ENCODE measurements at regions not wholly inside any gene's neighbourhood (a gene's known extent, or its start where the extent isn't known, plus 50 kb on each side); places are given as distances from the start of the nearest gene placed in this dataset.
"Not testable (repeated sequence)": the region's sequence is repeated elsewhere in the genome, so short reads cannot be mapped to it uniquely, and the experiment has no call there.

DNA sequence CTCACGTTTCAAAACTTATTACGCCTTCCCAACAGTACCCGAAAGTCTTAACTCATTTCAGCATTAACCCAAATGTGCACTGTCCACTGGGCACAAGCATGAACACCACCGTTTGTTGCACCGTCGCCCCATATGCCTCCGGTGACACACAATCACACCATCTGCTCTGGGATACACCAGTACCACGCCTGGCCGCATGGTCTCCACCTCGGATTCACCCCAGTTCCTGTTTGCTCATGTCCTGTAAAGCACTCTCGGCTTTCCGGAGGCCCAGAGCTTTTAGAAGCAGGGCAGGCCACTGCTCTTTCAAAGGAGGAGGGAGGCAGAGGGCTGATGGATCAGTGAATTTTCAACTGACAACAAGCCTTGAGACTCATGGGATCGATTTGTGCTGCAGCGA lies 1570.0 kb upstream of the DEFB115 start:
- no peak for DNase-seq (ENCODE audit: low read depth in 2 of 2)

GRCh38 chr20:29689411-29690225 lies 1567.8 kb upstream of the DEFB115 start:
- peak; percentile 11 to 14 for DNase-seq (ENCODE audit: low read depth in 2 of 2)

- no peak for DNase-seq (ENCODE audit: low read depth in 2 of 2)
These were observed 1567.2 kb upstream of the DEFB115 start for GRCh38 chr20:29690274-29690673.

DNA sequence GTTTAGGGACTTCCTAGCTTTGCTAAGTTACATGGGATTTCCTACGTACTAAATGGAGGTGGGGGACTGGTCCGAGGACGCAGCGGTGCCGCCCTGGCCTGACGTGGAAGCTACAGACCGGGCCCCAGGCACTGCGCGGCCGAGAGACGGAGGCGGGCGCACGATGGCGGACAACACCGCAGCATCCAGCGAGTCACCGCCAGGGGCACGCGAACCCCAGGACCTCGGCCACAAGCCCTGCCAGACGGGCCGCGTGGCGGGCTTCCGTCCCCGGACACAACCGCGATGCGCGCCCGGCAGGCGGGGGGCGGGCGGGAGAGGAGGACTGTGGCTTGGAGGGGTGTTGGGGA lies 1516.9 kb upstream of the DEFB115 start:
- no peak for DNase-seq (ENCODE audit: low read depth in 2 of 2)

- DNase-seq (ENCODE audit: low read depth in 2 of 2), result no peak
These were observed 1516.4 kb upstream of the DEFB115 start for GRCh38 chr20:29740951-29741593.

DNA sequence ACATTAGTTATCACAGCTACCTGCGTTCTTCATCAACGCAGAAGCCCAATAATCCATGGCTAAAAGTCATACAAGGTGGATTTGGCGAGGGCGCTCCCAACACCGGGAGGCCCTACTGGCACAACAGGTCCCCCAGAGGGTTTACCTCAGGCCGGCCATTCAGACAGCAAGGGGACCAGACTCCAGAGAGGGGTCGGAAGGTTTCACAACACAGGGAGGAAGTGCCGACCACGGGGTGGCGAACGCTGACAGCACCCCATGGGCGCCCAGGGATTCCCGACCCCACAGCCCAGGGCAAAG lies 1515.9 kb upstream of the DEFB115 start:
- no peak for DNase-seq (ENCODE audit: low read depth in 2 of 2)

GRCh38 chr20:29741894-29742698 lies 1515.4 kb upstream of the DEFB115 start:
- no peak for DNase-seq (ENCODE audit: low read depth in 2 of 2)

- no peak for DNase-seq (ENCODE audit: low read depth in 2 of 2)
These were observed 1514.8 kb upstream of the DEFB115 start for GRCh38 chr20:29742699-29743100.

DNA sequence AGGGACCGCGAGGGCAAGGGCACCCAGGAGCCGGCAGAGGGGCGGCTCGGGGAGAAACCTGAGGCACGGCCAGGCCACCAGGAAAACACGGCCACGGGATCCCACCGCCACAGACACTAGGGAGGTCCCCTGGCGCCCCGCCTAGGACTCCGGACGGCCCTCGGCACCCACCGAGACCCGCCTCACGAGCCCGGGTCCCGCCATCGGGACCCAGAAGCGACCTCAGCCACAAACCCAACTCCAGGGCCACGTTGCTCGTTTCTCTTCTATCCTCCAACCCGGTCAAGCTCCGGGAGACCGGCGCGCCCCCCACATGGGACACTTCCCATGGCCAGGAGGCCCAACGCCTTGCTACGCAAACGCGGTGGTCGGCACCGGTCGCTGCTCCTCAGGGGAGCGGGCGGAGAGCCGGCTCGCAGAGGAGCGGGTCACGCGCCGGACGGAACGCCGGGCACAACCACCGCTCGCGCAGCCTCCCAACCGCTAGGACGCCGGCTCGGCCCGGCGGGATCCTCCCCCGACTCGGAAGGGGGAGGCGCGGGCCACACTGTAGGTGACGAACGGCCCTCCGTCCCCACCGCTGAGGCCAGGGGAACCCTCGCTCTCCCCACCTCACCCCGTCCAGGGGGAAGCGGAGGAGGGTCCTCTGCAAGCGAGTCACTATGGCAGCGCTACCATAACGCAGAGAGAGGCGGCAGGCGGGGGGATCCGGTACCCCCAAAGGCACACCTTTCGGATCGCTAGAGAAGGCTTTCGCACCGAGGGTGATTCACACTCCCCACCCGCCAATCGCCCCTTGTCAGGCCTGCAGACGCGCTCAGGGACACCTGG lies 1514.1 kb upstream of the DEFB115 start:
- no peak for DNase-seq (ENCODE audit: low read depth in 2 of 2)

- DNase-seq (ENCODE audit: low read depth in 2 of 2), result no peak
These were observed 1513.4 kb upstream of the DEFB115 start for GRCh38 chr20:29744071-29744470.

DNA sequence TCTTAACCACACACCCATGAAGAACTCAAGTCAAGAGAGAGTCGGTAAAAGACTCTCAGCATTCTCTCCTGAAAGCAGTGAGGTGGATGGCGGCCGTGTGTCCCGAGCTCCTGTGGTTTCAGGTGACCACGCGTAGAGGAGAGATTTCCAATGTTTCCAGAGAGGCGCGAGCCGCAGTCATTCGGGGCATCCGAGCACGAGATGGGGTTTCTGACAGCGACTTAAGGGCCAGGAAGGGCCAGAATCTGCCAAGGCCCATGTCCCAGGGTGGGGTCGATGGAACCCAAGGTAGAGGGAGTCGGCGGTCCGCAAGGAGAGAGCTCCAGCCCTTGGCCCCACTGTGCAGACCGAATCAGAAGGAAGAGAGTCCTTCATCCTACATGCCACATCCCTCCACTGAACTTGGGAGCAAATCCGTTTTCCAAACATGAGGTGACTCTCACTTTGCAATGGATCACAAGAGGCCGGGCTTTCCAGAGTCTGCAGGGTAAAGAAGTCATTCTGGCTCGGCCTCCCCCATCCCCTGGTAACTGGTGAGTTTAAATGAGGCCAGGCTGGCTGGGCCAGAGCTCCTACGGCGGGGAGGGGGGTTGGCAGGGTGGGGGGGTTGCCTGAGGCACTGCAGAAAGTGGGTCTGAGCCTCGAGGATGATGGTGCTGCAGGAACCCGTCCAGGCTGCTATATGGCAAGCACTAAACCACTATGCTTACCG lies 1511.8 kb upstream of the DEFB115 start:
- DNase-seq (ENCODE audit: low read depth in 2 of 2), result not testable (repeated sequence)

- DNase-seq (ENCODE audit: low read depth in 2 of 2), result no peak
These were observed 1507.1 kb upstream of the DEFB115 start for GRCh38 chr20:29750268-29750899.

DNA sequence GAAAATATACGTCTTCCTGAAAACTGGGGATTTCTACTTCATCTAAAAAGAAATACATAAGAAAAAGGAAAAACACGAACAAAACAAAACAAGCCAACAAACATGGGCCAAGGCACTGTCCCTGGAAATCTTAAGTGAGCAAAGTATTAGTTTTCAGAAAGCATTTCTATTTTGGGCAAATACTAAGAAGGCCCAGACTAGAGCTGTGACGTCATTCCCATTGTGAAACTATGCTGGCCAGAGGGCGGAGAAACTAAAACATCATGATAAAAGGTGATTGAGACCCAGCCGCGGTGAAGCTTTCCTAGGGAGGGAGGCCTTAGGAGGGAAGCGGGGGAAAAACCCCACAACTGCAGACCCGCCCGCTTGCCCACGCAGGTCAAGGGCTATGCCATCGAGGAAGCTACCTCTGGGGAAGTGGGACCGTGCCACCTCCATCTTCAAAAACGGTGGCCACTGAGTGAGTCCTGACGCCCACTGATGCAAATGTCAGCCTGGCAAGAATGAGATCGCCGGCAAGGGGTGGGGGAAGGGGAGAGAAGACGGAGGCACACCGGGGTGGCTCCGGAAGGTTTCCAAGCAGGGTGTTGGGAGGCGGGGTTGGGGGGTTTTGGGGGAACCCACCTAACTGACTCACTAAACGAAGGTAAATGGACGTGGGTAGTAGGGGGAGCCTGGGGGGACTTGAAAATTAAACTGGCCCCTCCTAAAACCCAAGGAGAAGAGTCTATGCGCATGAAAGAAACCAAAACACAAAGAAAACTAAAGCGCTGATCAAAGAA lies 1504.6 kb upstream of the DEFB115 start:
- peak in 1 of 2 experiments; percentile 32 for DNase-seq (ENCODE audit: low read depth in 2 of 2)

DNA sequence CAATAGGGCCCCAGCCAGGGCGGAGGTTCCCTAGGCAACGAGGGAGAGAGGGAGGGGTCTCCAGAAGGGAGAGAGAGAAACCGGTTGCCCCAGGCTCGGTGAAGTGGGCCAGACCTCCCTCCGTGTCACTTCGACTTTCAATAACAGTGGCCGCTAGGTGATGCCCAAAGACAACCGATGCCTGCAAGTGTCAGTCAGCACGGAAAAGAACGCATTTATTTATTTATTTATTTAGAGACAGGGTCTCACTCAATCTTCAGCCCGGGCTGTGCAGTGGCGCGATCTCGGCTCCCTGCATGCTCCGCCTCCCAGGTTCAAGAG lies 1504.1 kb upstream of the DEFB115 start:
- DNase-seq (ENCODE audit: low read depth in 2 of 2), result not testable (repeated sequence)

DNA sequence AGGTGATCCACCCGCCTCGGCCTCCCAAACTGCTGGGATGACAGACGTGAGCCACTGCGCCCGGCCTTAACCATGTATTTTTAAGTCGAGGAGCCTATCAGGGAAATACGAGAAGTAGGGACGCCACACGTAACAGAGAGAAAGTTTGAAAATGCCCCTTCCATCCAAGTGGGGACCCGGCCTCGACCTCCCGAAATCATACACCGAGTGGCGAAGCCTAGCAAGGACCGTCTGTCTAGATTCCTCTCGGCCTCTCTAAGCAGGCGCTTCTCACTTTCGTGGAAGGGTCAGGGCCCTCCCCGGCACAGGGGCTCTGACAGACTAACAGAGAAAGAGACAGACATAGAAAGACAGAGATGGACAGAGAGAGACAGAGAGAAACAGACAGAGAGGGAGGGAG lies 1503.6 kb upstream of the DEFB115 start:
- not testable (repeated sequence) for DNase-seq (ENCODE audit: low read depth in 2 of 2)

- DNase-seq (ENCODE audit: low read depth in 2 of 2), result not testable (repeated sequence)
These were observed 1501.5 kb upstream of the DEFB115 start for GRCh38 chr20:29755854-29756498.

DNA sequence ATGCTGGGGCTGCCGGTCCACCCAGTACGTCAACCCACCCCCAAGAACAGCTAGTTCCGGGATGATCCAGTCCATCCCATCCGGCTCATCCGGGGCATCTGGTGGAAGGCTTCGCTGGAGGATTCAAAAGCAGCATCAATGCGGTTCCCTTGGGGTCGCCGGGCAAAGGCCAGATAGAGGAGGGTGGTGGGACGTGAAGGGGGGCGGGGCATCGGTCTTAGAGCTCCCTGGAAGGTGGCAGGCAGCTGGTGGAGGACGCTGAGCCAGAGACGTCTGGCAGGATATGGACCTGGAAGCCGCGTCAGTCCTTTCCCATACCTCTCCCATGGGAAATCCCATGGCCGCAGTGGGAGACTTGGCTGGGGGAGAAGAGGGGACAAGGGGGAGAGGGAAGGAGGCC lies 1500.8 kb upstream of the DEFB115 start:
- DNase-seq (ENCODE audit: low read depth in 2 of 2), result no peak

- not testable (repeated sequence) for DNase-seq (ENCODE audit: low read depth in 2 of 2)
These were observed 1495.7 kb upstream of the DEFB115 start for GRCh38 chr20:29761621-29762385.

- DNase-seq (ENCODE audit: low read depth in 2 of 2), result no peak
These were observed 1494.8 kb upstream of the DEFB115 start for GRCh38 chr20:29762620-29763019.

All from stimulated activated CD4-positive, alpha-beta T cell treated with anti-CD3 and anti-CD28 coated beads, Interleukin-12 subunit alpha, Interleukin-12 subunit beta, amount 100 ng/mL, for 24 hours (primary cell).